Inferior parietal cortex (tissue), 1 donor: ENCODE measurements at regions not wholly inside any gene's neighbourhood (a gene's known extent, or its start where the extent isn't known, plus 50 kb on each side); places are given as distances from the start of the nearest gene placed in this dataset.
"Not testable (repeated sequence)": the region's sequence is repeated elsewhere in the genome, so short reads cannot be mapped to it uniquely, and the experiment has no call there.

Experiments
- DNase-seq: peaks from one replicate; pipeline ENCODE4 v3.0.0-alpha.2; 2016; ENCODE audit errors: extremely low spot score

- no peak for DNase-seq
These were observed 98.1 kb upstream of the TOP1 start for GRCh38 chr20:40930561-40930960.

GRCh38 chr20:40931410-40932044 is 97.1 kb upstream of the TOP1 start:
- peak; percentile 29 for DNase-seq

GRCh38 chr20:40932436-40932835 is 96.2 kb upstream of the TOP1 start:
- no peak for DNase-seq

- no peak for DNase-seq
These were observed 94.9 kb upstream of the TOP1 start for GRCh38 chr20:40933758-40934157.

- no peak for DNase-seq
These were observed 90.6 kb upstream of the TOP1 start for GRCh38 chr20:40938020-40938419.

GRCh38 chr20:40939667-40940066 is 89.0 kb upstream of the TOP1 start:
- DNase-seq, result no peak

GRCh38 chr20:40941133-40941610 is 87.5 kb upstream of the TOP1 start:
- DNase-seq, result no peak

- DNase-seq, result no peak
These were observed 86.6 kb upstream of the TOP1 start for GRCh38 chr20:40942006-40942405.

GRCh38 chr20:40942775-40943174 is 85.8 kb upstream of the TOP1 start:
- DNase-seq, result no peak

GRCh38 chr20:40943591-40943990 is 85.0 kb upstream of the TOP1 start:
- no peak for DNase-seq

- no peak for DNase-seq
These were observed 83.4 kb upstream of the TOP1 start for GRCh38 chr20:40945189-40945588.

GRCh38 chr20:40945754-40946450 is 82.7 kb upstream of the TOP1 start:
- DNase-seq, result peak; percentile 72

- no peak for DNase-seq
These were observed 82.2 kb upstream of the TOP1 start for GRCh38 chr20:40946451-40946850.

- no peak for DNase-seq
These were observed 80.0 kb upstream of the TOP1 start for GRCh38 chr20:40948465-40949267.

GRCh38 chr20:40949346-40949745 is 79.3 kb upstream of the TOP1 start:
- no peak for DNase-seq

GRCh38 chr20:40952136-40952535 is 76.5 kb upstream of the TOP1 start:
- DNase-seq, result no peak

- DNase-seq, result no peak
These were observed 75.2 kb upstream of the TOP1 start for GRCh38 chr20:40953416-40953815.

- no peak for DNase-seq
These were observed 74.8 kb upstream of the TOP1 start for GRCh38 chr20:40953856-40954255.

GRCh38 chr20:40954521-40955165 is 74.0 kb upstream of the TOP1 start:
- no peak for DNase-seq

- DNase-seq, result no peak
These were observed 73.3 kb upstream of the TOP1 start for GRCh38 chr20:40955326-40955725.

GRCh38 chr20:40955826-40956225 is 72.8 kb upstream of the TOP1 start:
- not testable (repeated sequence) for DNase-seq
